ENCODE measurements at regions not wholly inside any gene's neighbourhood (a gene's known extent, or its start where the extent isn't known, plus 50 kb on each side); places are given as distances from the start of the nearest gene placed in this dataset.
"Not testable (repeated sequence)": the region's sequence is repeated elsewhere in the genome, so short reads cannot be mapped to it uniquely, and the experiment has no call there.

GRCh38 chr13:18194631-18195364 is 986.8 kb downstream of the TUBA3C start:
- not testable (repeated sequence) for TF ChIP-seq CTCF (IDR thresholded peaks at IDR 0.05; ENCODE audit: low read depth, low read length); EZH2phosphoT487 (IDR thresholded peaks at IDR 0.05; ENCODE audit: low read depth)
